Superior temporal gyrus (tissue), 1 donor: ENCODE measurements at regions not wholly inside any gene's neighbourhood (a gene's known extent, or its start where the extent isn't known, plus 50 kb on each side); places are given as distances from the start of the nearest gene placed in this dataset.
A peak's percentile ranks its signal among the peaks of the same experiment; 100 is the strongest.

Source experiments
- DNase-seq: peaks from one replicate; pipeline ENCODE4 v3.0.0-alpha.2; 2016; ENCODE audit errors: extremely low spot score

- DNase-seq, result no peak
Measured at GRCh38 chr4:17336986-17337385, 174.9 kb downstream of the QDPR start.

GRCh38 chr4:17336524-17336961 lies 175.3 kb downstream of the QDPR start:
- no peak for DNase-seq

DNA sequence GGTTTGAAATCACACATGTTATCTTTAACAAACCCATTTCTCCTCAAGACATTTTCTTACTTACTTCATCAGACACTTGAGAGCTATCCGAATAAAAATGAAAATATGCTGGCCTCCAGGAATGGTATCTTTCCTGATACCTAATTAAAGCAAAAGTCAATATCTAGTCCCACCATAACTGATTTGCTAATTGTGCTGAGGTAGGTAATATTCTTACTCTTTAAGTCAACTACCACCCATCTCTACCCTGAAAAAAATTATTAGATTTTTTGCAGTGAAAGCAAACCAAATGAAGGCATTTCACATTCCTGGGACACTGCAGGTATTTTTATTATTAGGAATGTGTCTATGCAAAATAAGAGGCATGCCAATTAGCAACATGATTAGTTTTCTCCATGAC lies 175.8 kb downstream of the QDPR start:
- no peak for DNase-seq

DNA sequence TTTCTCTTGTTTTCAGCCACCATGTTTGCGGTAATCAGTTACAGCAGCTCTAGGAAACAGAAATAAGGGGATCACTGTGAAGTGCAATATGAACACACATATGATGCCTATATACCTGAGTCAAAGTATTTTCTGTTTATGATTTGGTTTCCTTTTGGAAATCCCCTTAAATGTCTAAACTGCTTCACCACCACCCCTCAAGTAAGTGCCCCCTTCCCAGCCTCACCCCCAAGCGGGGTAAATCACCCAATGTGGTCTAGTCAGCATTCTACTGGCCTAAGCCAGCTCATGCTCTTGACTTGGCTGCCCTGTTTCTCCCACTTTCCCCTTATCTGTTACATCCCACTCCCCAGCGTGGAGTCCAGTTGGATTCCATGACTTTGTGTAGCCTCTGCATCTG lies 176.5 kb downstream of the QDPR start:
- DNase-seq, result no peak

GRCh38 chr4:17332478-17332877 lies 179.4 kb downstream of the QDPR start:
- DNase-seq, result no peak

GRCh38 chr4:17329046-17329445 lies 182.8 kb downstream of the QDPR start:
- DNase-seq, result no peak

DNA sequence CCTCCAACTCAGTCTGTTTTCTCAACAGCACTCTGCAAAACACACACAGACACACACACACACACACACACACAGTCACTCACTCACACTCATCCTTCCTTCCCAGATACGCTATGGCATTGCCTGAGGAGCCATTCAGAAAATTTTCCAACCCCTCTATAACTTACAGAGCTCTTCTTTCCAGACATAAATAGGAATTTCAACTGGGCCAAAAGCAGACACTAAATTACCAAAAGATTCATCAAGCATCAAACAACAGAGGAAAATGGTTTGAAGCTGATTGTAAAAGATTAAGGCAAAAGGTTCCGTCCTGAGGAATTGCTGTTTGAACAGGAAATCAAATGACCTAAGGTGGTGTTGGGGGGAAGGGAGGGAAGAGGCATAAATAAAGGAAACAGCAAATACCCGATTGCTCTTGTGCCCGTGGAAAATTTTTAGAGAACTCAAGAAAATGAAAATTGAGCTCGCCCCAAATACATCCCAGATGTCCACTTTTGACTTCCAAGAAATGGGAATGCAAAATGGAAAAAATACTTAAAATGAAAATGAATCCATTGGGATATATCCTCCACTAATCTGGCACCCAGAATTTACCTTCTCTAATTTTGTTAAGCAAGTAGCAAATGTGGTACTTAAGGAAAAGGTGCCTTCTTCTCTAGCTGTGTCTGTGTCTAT lies 183.6 kb downstream of the QDPR start:
- no peak for DNase-seq

DNA sequence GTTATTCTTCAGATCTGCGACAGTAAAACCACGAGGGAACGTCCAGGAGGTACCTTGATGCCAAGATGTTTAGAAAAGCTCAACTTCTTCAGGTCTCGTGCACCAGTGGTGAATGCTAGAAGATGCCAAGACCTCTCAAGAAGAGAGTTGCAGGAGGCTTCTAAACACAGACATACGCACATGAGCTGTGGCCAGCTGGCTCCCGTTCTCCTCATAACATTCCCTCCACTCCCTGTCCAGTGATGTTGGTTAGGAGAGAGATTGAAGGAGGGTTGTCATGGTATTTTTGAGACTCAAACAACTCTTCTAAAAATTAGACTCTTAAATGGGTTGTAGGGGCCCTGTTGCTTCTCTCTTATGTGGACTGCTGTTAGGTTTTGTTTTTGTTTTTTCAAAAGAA lies 184.3 kb downstream of the QDPR start:
- DNase-seq, result no peak

DNA sequence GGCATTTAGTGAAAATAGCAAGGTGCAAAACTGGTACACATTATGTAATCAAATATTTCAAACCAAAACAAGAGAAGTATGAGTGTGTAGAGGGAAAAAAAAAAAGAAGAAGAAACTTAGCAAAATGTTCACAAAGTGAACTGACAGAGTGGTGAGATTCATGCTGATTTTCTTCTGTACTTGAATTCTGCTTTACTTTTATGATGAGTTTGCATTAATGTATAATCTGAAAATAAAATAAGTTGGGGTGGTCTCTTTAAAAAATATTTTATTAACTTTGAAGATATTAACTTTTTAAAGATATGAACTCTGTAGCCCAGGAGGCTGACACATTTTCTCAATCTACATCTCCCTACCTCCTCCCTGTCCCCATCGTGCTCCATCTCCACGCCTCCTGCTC lies 185.1 kb downstream of the QDPR start:
- DNase-seq, result no peak

- no peak for DNase-seq
Measured at GRCh38 chr4:17325098-17325497, 186.8 kb downstream of the QDPR start.

GRCh38 chr4:17324386-17324830 lies 187.5 kb downstream of the QDPR start:
- peak; percentile 86 for DNase-seq

- no peak for DNase-seq
Measured at GRCh38 chr4:17323554-17324385, 188.1 kb downstream of the QDPR start.

DNA sequence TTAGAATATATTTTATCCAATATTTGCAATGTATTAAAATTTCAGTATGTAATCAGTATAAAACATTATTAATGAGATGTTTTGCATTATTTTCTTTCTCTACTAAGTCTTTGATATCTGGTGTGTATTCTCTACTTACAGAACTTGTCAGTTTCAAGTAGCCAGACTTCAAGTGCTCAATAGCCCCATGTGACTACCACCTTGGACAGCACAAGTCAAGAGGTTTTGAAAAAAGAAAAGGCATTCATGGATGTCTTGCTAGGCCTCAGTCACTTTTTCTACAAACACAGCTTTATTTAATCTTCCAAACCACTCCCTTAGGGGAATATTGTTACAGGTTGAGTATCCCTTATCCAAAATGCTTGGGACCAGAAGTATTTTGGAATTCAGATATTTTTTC lies 189.4 kb downstream of the QDPR start:
- no peak for DNase-seq

- peak; percentile 41 for DNase-seq
Measured at GRCh38 chr4:17320046-17320445, 191.8 kb downstream of the QDPR start.

DNA sequence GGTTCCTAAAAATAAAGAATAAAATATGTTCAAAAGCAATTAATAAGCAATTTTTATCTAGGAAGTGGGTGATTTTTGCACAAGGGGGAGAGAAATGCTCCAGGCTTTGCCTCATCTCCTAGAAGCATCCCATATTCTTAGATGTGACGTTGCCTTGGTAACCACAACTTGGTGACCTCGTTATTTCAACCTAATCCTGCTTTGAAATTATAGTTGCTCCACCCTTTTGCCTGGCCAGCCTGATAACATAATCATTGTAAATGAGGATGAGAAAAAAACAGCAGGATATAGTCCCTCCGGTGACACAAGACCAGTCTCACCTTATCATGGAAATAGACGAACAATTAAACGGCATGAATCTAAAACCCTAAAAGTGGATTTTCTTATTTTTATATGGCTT lies 194.4 kb downstream of the QDPR start:
- no peak for DNase-seq

- DNase-seq, result no peak
Measured at GRCh38 chr4:17316566-17316965, 195.3 kb downstream of the QDPR start.

GRCh38 chr4:17315459-17315858 lies 196.4 kb downstream of the QDPR start:
- no peak for DNase-seq

- DNase-seq, result no peak
Measured at GRCh38 chr4:17313194-17313593, 198.7 kb downstream of the QDPR start.

- DNase-seq, result no peak
Measured at GRCh38 chr4:17310269-17310652, 201.6 kb downstream of the QDPR start.

- DNase-seq, result no peak
Measured at GRCh38 chr4:17309567-17310268, 202.2 kb downstream of the QDPR start.

DNA sequence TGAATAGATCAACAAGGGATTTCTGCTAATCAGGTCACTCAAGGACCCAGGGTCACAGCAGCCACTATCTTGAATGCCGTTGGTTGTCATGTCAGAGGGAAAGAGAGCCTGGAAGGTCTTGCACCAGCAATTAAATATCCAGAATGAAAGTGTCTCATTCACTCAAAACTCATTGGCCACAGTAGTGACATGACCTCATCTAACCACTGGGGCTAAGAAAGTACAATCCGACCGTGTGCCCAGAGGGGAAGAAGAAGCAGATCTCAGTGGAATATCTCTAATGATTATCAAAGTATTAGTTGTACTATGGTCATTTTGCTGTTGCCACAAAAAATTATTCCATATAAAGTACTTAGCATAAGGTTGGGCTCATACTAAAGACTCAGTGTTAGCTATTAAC lies 210.0 kb downstream of the QDPR start:
- no peak for DNase-seq

DNA sequence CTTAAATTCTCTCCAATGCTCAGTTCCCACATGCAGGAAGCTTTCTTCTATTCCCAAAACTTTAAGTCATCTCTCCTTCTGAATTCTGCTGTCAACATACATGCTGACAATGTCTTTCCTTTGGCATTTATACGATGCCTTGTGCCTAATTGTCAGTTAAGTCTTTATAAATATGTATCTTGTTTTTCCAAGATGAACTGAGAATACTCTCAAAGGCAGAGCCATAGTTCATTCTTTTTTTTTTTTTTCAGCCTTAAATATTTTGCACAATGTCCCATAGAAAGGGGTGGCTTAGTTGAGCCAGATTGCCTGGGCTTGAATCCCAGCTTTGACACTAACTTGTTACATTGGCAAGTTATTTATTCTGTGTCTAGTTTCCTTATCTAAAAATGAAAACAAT lies 210.6 kb downstream of the QDPR start:
- DNase-seq, result no peak
